GM12892 (cell line): ENCODE measurements at regions not wholly inside any gene's neighbourhood (a gene's known extent, or its start where the extent isn't known, plus 50 kb on each side); places are given as distances from the start of the nearest gene placed in this dataset.

ENCODE experiments used
- POLR2A ChIP-seq: IDR thresholded peaks from 2 replicates; pipeline ENCODE4 v1.6.1; 2011; ENCODE audit warnings: low read depth, low read length, control low read depth
- POLR2AphosphoS5 ChIP-seq: IDR thresholded peaks from 2 replicates; pipeline ENCODE4 v1.6.1; 2011; ENCODE audit warnings: low read depth, low read length, control low read depth
- TAF1 ChIP-seq: IDR thresholded peaks from 2 replicates; pipeline ENCODE4 v1.6.1; 2011; ENCODE audit warnings: low read depth, mild to moderate bottlenecking, control low read depth, low read length, borderline replicate concordance

DNA sequence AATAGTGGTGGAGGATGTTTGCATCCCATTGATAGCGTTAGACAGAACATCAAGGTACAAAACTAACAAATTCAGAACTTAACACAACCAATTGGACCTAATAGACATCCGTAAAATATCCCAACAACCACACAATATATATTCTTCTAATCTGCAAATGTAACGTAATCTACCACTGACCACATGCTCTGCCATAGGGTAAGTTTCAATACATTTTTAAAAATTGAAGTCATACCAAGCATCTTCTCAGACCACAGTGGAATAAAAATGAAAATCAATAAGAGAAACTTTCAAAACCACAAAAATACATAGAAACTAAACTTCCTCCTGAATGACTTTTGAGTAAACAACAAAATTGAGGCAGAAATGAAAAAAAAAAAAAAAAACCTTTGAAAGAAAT is 1087.5 kb downstream of the KCNT2 start:
- no peak for TF ChIP-seq TAF1
- no peak for TF ChIP-seq POLR2A
- TF ChIP-seq POLR2AphosphoS5: no peak
